AG09309 (cell line): ENCODE measurements at regions not wholly inside any gene's neighbourhood (a gene's known extent, or its start where the extent isn't known, plus 50 kb on each side); places are given as distances from the start of the nearest gene placed in this dataset.
"Not testable (repeated sequence)": the region's sequence is repeated elsewhere in the genome, so short reads cannot be mapped to it uniquely, and the experiment has no call there.

Experiments
- DNase-seq: peaks from one replicate; pipeline ENCODE4 v3.0.0-alpha.2; 2010; ENCODE audit warnings: low read depth
- H3K4me3 ChIP-seq: 2 replicates; pipeline ENCODE4 v1.5.1; 2011; ENCODE audit warnings: mild to moderate bottlenecking, low read depth, low read length, moderate library complexity; ENCODE audit not compliant: control insufficient read depth
- CTCF ChIP-seq: IDR thresholded peaks from 2 replicates; pipeline ENCODE4 v1.5.1; 2011; ENCODE audit warnings: mild to moderate bottlenecking, low read depth, low read length, inconsistent platforms; ENCODE audit not compliant: insufficient read depth, control insufficient read depth; ENCODE audit errors: missing control alignments

GRCh38 chr10:120182431-120182830 lies 274.6 kb upstream of the PLPP4 start:
- no peak overlapping the region for H3K4me3 ChIP-seq
- no peak for DNase-seq
- TF ChIP-seq CTCF: no peak

- no peak for TF ChIP-seq CTCF
- no peak overlapping the region for H3K4me3 ChIP-seq
- no peak for DNase-seq
Observed at GRCh38 chr10:120183546-120183945, 273.5 kb upstream of the PLPP4 start.

GRCh38 chr10:120184547-120185337 lies 272.3 kb upstream of the PLPP4 start:
- no peak for DNase-seq
- no peak for TF ChIP-seq CTCF
- no peak overlapping the region for H3K4me3 ChIP-seq

GRCh38 chr10:120186506-120186905 lies 270.5 kb upstream of the PLPP4 start:
- TF ChIP-seq CTCF: no peak
- no peak for DNase-seq
- H3K4me3 ChIP-seq: no peak overlapping the region

- not testable (repeated sequence) for H3K4me3 ChIP-seq, DNase-seq
Observed at GRCh38 chr10:120187168-120187567, 269.9 kb upstream of the PLPP4 start.

GRCh38 chr10:120188950-120189349 lies 268.1 kb upstream of the PLPP4 start:
- no peak for DNase-seq
- no peak overlapping the region for H3K4me3 ChIP-seq
- no peak for TF ChIP-seq CTCF

GRCh38 chr10:120195984-120196712 lies 260.9 kb upstream of the PLPP4 start:
- TF ChIP-seq CTCF: no peak
- no peak for DNase-seq
- H3K4me3 ChIP-seq: no peak overlapping the region
